SK-N-MC (cell line): ENCODE measurements at regions not wholly inside any gene's neighbourhood (a gene's known extent, or its start where the extent isn't known, plus 50 kb on each side); places are given as distances from the start of the nearest gene placed in this dataset.

ENCODE experiments used
- EZH2 ChIP-seq: fragments of 200-600 bp; sonication (generic); IDR thresholded peaks from one replicate; pipeline ENCODE4 v1.6.1; 2017; ENCODE audit warnings: antibody characterized with exemption
- POLR2AphosphoS5 ChIP-seq: IDR thresholded peaks from 2 replicates; pipeline ENCODE4 v1.6.1; 2012; ENCODE audit warnings: mild to moderate bottlenecking, low read depth, low read length, borderline replicate concordance

GRCh38 chr3:104281713-104282112 is 1085.0 kb upstream of the ALCAM start:
- no peak for TF ChIP-seq EZH2
- TF ChIP-seq POLR2AphosphoS5: no peak
